Urinary bladder (tissue), 3 donors: ENCODE measurements at regions not wholly inside any gene's neighbourhood (a gene's known extent, or its start where the extent isn't known, plus 50 kb on each side); places are given as distances from the start of the nearest gene placed in this dataset.

Experiments
- DNase-seq: peaks from one replicate; pipeline ENCODE4 v3.0.0-alpha.2; 2015; ENCODE audit errors: extremely low spot score
- H3K27ac ChIP-seq: one replicate; pipeline ENCODE4 v1.5.1; 2013; ENCODE audit warnings: low read depth, mild to moderate bottlenecking, moderate library complexity
- H3K36me3 ChIP-seq: one replicate; pipeline ENCODE4 v1.6.1; 2013; ENCODE audit warnings: mild to moderate bottlenecking, moderate library complexity; ENCODE audit not compliant: insufficient read depth
- H3K4me1 ChIP-seq: one replicate; pipeline ENCODE4 v1.6.1; 2013; ENCODE audit warnings: mild to moderate bottlenecking, moderate library complexity; ENCODE audit not compliant: insufficient read depth
- H3K4me3 ChIP-seq: one replicate; pipeline ENCODE4 v1.5.1; 2013; ENCODE audit warnings: low read depth, low read length
- WGBS: extraction: QIAGEN DNeasy Blood & Tissue Kit; methylation state at CpG from one replicate; pipeline ENCODE4 v1.1.7; 2013; 5-methylcytosine and 5-hydroxymethylcytosine counted together
- donor health status: healthy with polysubstance abuse.
- donor health status: healthy.

GRCh38 chr14:38808734-38809455 lies 294.1 kb downstream of the SEC23A start:
- no peak for DNase-seq
- Histone ChIP-seq H3K36me3 (no peaks in the 10 kb centered on the region), H3K27ac (no peak overlapping the region), H3K4me3 (no peak overlapping the region), H3K4me1 (no peaks in the 10 kb centered on the region)
- 73% methylated on average over 7 of the region's 7 CpGs for WGBS

- Histone ChIP-seq H3K4me1 (no peaks in the 10 kb centered on the region), H3K27ac (no peak overlapping the region), H3K36me3 (no peaks in the 10 kb centered on the region), H3K4me3 (no peak overlapping the region)
- DNase-seq = no peak
- 75% methylated on average over 2 of the region's 2 CpGs for whole genome bisulfite sequencing
Measured at GRCh38 chr14:38799671-38800070, 303.4 kb downstream of the SEC23A start.

GRCh38 chr14:38794677-38795076 lies 308.4 kb downstream of the SEC23A start:
- no peak overlapping the region for H3K27ac ChIP-seq
- H3K36me3 ChIP-seq = no peaks in the 10 kb centered on the region
- H3K4me1 ChIP-seq = no peaks in the 10 kb centered on the region
- no peak for DNase-seq
- no peak overlapping the region for H3K4me3 ChIP-seq

- H3K36me3 ChIP-seq = peaks cover 2% of the 10 kb centered on the region
- 87% methylated on average over 3 of the region's 3 CpGs for WGBS
- no peak overlapping the region for H3K4me3 ChIP-seq
- no peak overlapping the region for H3K27ac ChIP-seq
- no peak for DNase-seq
- no peaks in the 10 kb centered on the region for H3K4me1 ChIP-seq
Measured at GRCh38 chr14:38791862-38792261, 311.2 kb downstream of the SEC23A start.

- H3K36me3 ChIP-seq = peaks cover 2% of the 10 kb centered on the region
- 69% methylated on average over 3 of the region's 3 CpGs for WGBS
Measured at GRCh38 chr14:38790916-38791315, 312.1 kb downstream of the SEC23A start.

GRCh38 chr14:38789805-38790204 lies 313.2 kb downstream of the SEC23A start:
- Histone ChIP-seq H3K4me3 (no peak overlapping the region), H3K27ac (no peak overlapping the region), H3K4me1 (no peaks in the 10 kb centered on the region), H3K36me3 (peaks cover 2% of the 10 kb centered on the region)
- WGBS = 89% methylated on average over 8 of the region's 8 CpGs
- no peak for DNase-seq

More at GRCh38 chr14:38790916-38791315, 312.1 kb downstream of the SEC23A start:
- DNase-seq = no peak
- Histone ChIP-seq H3K27ac (no peak overlapping the region), H3K4me3 (no peak overlapping the region), H3K4me1 (no peaks in the 10 kb centered on the region)

GRCh38 chr14:38788060-38788459 lies 315.0 kb downstream of the SEC23A start:
- H3K36me3 ChIP-seq = peaks cover 2% of the 10 kb centered on the region
- DNase-seq = no peak
- no peak overlapping the region for H3K27ac ChIP-seq
- WGBS = 90% methylated on average over 4 of the region's 4 CpGs
- no peaks in the 10 kb centered on the region for H3K4me1 ChIP-seq
- no peak overlapping the region for H3K4me3 ChIP-seq

GRCh38 chr14:38786921-38787320 lies 316.1 kb downstream of the SEC23A start:
- no peak for DNase-seq
- Histone ChIP-seq H3K36me3 (peaks cover 2% of the 10 kb centered on the region), H3K4me3 (no peak overlapping the region), H3K4me1 (no peaks in the 10 kb centered on the region), H3K27ac (no peak overlapping the region)

GRCh38 chr14:38777401-38777800 lies 325.6 kb downstream of the SEC23A start:
- no peak overlapping the region for H3K27ac ChIP-seq
- H3K4me3 ChIP-seq = no peak overlapping the region
- no peaks in the 10 kb centered on the region for H3K36me3 ChIP-seq
- 98% methylated on average over 1 of the region's 1 CpG for WGBS
- no peaks in the 10 kb centered on the region for H3K4me1 ChIP-seq
- DNase-seq = no peak

- no peak for DNase-seq
- WGBS = 94% methylated on average over 1 of the region's 1 CpG
- Histone ChIP-seq H3K27ac (no peak overlapping the region), H3K4me1 (no peaks in the 10 kb centered on the region), H3K36me3 (no peaks in the 10 kb centered on the region), H3K4me3 (no peak overlapping the region)
Measured at GRCh38 chr14:38775986-38776385, 327.0 kb downstream of the SEC23A start.

- Histone ChIP-seq H3K4me3 (no peak overlapping the region), H3K27ac (no peak overlapping the region), H3K36me3 (no peaks in the 10 kb centered on the region), H3K4me1 (no peaks in the 10 kb centered on the region)
- DNase-seq = no peak
Measured at GRCh38 chr14:38774162-38774561, 328.9 kb downstream of the SEC23A start.

- no peak overlapping the region for H3K27ac ChIP-seq
- 79% methylated on average over 1 of the region's 1 CpG for WGBS
- no peak overlapping the region for H3K4me3 ChIP-seq
- no peaks in the 10 kb centered on the region for H3K36me3 ChIP-seq
- H3K4me1 ChIP-seq = no peaks in the 10 kb centered on the region
- DNase-seq = no peak
Measured at GRCh38 chr14:38770251-38770650, 332.8 kb downstream of the SEC23A start.

- no peak overlapping the region for H3K4me3 ChIP-seq
- H3K36me3 ChIP-seq = no peaks in the 10 kb centered on the region
- no peak overlapping the region for H3K27ac ChIP-seq
- DNase-seq = no peak
- H3K4me1 ChIP-seq = no peaks in the 10 kb centered on the region
- WGBS = 24% methylated on average over 2 of the region's 2 CpGs
Measured at GRCh38 chr14:38762845-38763244, 340.2 kb downstream of the SEC23A start.

GRCh38 chr14:38762426-38762825 lies 340.6 kb downstream of the SEC23A start:
- H3K4me1 ChIP-seq = no peaks in the 10 kb centered on the region
- no peaks in the 10 kb centered on the region for H3K36me3 ChIP-seq
- no peak overlapping the region for H3K4me3 ChIP-seq
- no peak overlapping the region for H3K27ac ChIP-seq
- no peak for DNase-seq
- WGBS = 51% methylated on average over 5 of the region's 5 CpGs

- no peak overlapping the region for H3K4me3 ChIP-seq
- H3K27ac ChIP-seq = no peak overlapping the region
- DNase-seq = no peak
- no peaks in the 10 kb centered on the region for H3K4me1 ChIP-seq
- H3K36me3 ChIP-seq = no peaks in the 10 kb centered on the region
- WGBS = 92% methylated on average over 2 of the region's 2 CpGs
Measured at GRCh38 chr14:38761033-38761432, 342.0 kb downstream of the SEC23A start.
